Epithelial cell of prostate (primary cell): ENCODE measurements at regions not wholly inside any gene's neighbourhood (a gene's known extent, or its start where the extent isn't known, plus 50 kb on each side); places are given as distances from the start of the nearest gene placed in this dataset.

Experiments used
- DNase-seq: peaks from one replicate; pipeline ENCODE4 v3.0.0-alpha.2; 2011; ENCODE audit warnings: low read depth, low spot score
- H3K27ac ChIP-seq: fragments of 450-650 bp; 2 replicates; pipeline ENCODE4 v1.5.1; 2017; ENCODE audit warnings: mild to moderate bottlenecking

- peak; percentile 6 for DNase-seq
Observed at GRCh38 chr1:18535391-18536210, 54.9 kb downstream of the KLHDC7A start.

GRCh38 chr1:18536356-18536755 is 55.6 kb downstream of the KLHDC7A start:
- no peak overlapping the region for H3K27ac ChIP-seq
- DNase-seq: no peak

More at GRCh38 chr1:18535391-18536210, 54.9 kb downstream of the KLHDC7A start:
- no peak overlapping the region for H3K27ac ChIP-seq

DNA sequence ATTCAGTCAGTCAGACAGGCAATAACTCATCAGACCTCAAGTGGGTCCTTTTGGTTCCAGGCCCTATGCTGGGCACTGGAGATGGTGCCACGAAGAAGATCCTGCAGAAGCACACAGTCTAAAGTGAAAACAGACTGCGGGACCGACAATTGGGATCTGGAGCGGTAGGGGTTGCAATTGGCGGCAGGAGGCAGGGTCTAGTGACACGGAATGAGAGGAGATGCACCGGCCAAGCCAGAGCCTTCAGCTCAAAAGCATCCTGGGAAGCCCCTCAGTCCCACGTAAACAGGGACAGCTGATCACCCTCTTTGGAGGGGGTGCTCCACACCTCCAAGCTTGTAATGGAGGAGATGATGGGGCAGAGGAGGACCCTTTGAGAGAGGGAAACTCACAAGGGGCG is 56.2 kb downstream of the KLHDC7A start:
- no peak overlapping the region for H3K27ac ChIP-seq
- DNase-seq: no peak

- no peak overlapping the region for H3K27ac ChIP-seq
- DNase-seq: no peak
Observed at GRCh38 chr1:18537386-18538306, 56.9 kb downstream of the KLHDC7A start.

DNA sequence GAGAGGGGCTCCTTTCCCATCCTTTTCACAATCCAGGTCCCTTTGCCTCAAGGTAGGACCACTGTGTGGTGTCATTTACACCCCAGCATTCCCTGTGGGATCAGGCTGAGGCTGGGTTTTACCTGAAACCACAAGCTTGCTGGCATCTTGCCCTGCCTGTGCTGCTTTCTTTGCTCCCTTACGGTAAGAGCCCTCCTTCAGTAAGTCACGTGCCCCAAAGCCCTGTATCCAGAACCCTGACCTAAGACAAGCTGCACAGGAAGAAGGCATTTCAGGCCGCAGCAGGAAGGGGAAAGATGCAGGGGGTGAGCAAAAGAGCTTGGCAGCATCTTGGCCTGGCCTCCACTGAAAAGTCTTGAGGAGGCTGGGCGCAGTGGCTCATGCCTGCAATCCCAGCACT is 58.4 kb downstream of the KLHDC7A start:
- H3K27ac ChIP-seq: no peak overlapping the region
- DNase-seq: no peak

GRCh38 chr1:18540136-18540765 is 59.5 kb downstream of the KLHDC7A start:
- DNase-seq: no peak
- H3K27ac ChIP-seq: no peak overlapping the region

DNA sequence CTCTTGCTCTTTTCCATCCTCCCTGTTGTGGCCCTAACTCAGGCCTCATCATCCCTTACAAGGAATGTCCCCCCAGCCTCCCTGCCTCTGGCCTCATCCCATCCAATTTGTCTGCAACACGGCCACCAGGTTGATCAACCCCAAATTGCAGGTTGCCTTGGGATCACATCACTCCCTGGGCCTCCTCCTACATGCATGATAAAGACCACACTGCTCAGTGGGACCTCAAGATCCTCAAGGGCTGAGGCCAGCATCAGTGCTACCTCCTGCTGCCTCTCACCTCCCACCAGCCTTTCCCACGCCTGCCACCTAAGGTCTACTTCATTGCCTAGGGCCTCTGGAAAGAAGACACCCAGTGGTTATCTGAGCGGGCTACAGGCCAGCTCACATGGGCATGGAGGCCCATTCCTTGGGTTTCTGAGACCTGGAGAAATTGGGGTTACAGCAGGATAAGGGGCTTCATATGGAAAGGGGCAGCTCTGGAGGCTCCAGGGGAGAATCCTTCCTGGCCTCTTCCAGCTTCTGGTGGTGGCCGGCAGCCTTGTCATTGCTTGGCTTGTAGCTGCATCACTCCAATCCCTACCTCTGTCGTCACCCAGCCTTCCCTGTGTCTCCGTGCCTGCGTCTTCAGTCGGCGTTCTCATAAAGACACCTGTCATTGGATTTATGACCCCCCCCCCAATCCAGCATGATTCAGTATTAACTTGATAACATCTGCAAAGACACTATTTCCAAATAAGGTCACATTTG is 60.5 kb downstream of the KLHDC7A start:
- DNase-seq: no peak
- H3K27ac ChIP-seq: no peak overlapping the region

DNA sequence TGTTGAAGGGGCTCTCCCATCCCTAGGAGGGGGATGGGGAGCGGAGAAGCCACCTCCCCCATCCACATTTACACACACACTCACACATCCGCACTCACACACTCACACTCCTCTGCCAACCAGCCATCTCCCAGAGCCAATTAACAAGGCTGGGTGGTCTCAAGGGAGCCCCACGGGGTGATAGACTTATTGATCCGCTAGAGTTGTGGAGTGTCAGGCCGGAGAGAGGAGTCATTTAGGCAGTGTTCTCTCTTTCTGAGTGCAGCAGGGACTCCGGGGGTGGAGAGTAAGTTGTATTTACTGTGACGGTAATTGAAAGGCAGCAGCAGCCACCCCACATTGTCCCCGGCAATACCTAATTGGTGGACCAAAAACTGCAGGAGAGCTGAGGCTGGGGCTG is 61.6 kb downstream of the KLHDC7A start:
- DNase-seq: no peak
- H3K27ac ChIP-seq: no peak overlapping the region

DNA sequence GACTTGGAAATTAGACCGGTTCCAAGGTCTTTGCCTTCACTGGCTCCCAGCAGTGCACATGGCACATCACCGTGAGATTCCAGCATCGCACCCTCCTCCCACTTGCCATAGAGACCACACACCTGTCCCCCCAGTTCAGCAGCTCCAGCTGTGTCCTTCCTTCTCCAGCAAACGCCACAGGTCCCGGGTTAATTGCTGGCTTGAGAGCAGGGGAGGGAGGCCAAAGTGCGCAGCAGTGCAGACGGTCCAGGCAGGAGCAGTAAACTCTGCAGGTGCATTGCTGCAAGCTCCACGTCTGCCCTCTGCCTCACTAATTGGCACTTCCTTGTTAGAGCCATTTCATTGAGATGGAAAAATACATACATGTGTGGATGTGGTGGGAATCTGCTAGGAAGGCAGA is 65.3 kb downstream of the KLHDC7A start:
- no peak for DNase-seq
- no peak overlapping the region for H3K27ac ChIP-seq

GRCh38 chr1:18547460-18547859 is 66.7 kb downstream of the KLHDC7A start:
- DNase-seq: no peak

DNA sequence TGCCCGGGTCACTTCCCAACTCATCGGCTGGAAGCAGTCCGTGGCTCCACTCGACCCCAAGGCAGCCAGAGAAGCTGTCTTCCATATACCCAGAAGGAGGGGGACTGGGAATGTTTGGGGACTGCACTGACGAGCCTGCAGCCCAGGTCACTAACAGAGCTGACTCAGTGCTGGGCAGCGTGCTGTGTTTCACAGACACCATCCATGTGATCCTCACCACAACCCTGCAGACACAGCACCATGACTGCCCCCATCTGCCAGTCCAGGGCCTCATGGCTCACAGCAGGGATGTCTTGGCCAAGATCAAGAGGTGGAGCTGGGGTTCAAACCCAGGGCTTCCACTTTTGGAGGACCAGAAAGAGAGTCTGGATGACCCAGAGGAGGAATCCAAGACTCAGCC is 67.9 kb downstream of the KLHDC7A start:
- H3K27ac ChIP-seq: no peak overlapping the region
- no peak for DNase-seq

More at GRCh38 chr1:18547460-18547859, 66.7 kb downstream of the KLHDC7A start:
- H3K27ac ChIP-seq: no peak overlapping the region

GRCh38 chr1:18549106-18549505 is 68.4 kb downstream of the KLHDC7A start:
- no peak overlapping the region for H3K27ac ChIP-seq
- DNase-seq: no peak

DNA sequence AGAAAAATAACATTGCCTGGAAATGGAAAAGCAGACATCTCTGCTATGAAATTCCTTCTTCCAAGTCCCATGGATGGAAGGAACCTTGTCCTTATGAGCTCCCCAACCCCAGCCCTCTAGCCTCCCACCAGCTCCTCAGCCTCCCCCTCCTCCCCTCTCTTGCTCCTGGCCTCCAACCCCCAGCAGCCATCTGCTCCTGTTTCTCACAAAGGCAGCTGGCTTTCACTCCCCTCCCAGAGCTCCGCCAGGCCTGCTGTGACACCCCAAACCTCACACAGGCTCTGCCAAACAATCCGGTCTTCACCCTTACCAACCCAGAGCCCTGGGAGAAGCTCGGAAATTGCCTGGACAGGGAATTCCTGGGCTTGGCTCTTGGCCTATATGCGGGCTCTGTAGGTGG is 69.2 kb downstream of the KLHDC7A start:
- no peak for DNase-seq
- no peak overlapping the region for H3K27ac ChIP-seq

DNA sequence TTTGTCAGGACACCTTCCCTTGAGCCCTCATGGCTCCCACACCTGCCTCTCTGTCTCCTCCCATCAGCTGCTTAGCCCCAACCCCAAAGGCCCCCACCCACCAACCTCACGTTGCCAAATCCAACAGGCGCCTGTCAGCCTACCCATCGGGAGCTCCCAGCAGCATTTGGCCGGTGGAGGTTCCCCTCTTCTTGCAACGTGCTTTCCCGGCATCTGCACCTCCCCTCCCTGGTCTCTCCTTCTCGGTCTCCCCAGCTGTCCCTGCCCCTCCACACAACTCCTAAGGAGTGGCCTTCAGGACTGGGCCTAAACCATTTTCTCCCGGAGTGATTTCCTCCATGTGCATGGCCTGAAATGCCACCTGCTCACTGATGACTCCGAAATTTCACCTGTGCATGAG is 71.9 kb downstream of the KLHDC7A start:
- H3K27ac ChIP-seq: no peak overlapping the region
- no peak for DNase-seq

- no peak for DNase-seq
- H3K27ac ChIP-seq: no peak overlapping the region
Observed at GRCh38 chr1:18553388-18553787, 72.7 kb downstream of the KLHDC7A start.

GRCh38 chr1:18554099-18554498 is 73.4 kb downstream of the KLHDC7A start:
- no peak overlapping the region for H3K27ac ChIP-seq
- DNase-seq: no peak

GRCh38 chr1:18554597-18554996 is 73.9 kb downstream of the KLHDC7A start:
- DNase-seq: no peak
- H3K27ac ChIP-seq: no peak overlapping the region

GRCh38 chr1:18555036-18555435 is 74.3 kb downstream of the KLHDC7A start:
- no peak overlapping the region for H3K27ac ChIP-seq
- DNase-seq: no peak

GRCh38 chr1:18556364-18556763 is 74.3 kb upstream of the PAX7 start:
- no peak for DNase-seq
- H3K27ac ChIP-seq: no peak overlapping the region
